MM.1S (cell line): ENCODE measurements at regions not wholly inside any gene's neighbourhood (a gene's known extent, or its start where the extent isn't known, plus 50 kb on each side); places are given as distances from the start of the nearest gene placed in this dataset.
"Not testable (repeated sequence)": the region's sequence is repeated elsewhere in the genome, so short reads cannot be mapped to it uniquely, and the experiment has no call there.

Source experiments
- DNase-seq: peaks from one replicate; pipeline ENCODE4 v3.0.0-alpha.2; 2015
- H2AFZ ChIP-seq: fragments of 300-600 bp; sonication (generic); 2 replicates; pipeline ENCODE4 v1.6.0; 2016; ENCODE audit warnings: antibody characterized with exemption, low read length
- H3F3A ChIP-seq: fragments of 300-600 bp; sonication (generic); 2 replicates; pipeline ENCODE4 v1.6.1; 2016; ENCODE audit warnings: mild to moderate bottlenecking, antibody characterized with exemption, low read length, moderate library complexity, mixed read lengths; ENCODE audit not compliant: insufficient read depth
- H3K27ac ChIP-seq: fragments of 300-600 bp; sonication (generic); 2 replicates; pipeline ENCODE4 v1.5.1; 2016; ENCODE audit warnings: mild to moderate bottlenecking, low read length
- H3K27me3 ChIP-seq: fragments of 300-600 bp; sonication (generic); replicated peaks from 2 replicates; pipeline ENCODE4 v1.6.0; 2016; ENCODE audit warnings: low read length; ENCODE audit not compliant: insufficient read depth
- H3K36me3 ChIP-seq: fragments of 300-600 bp; sonication (generic); replicated peaks from 2 replicates; pipeline ENCODE4 v1.6.1; 2016; ENCODE audit warnings: mild to moderate bottlenecking, low read length, mixed read lengths; ENCODE audit not compliant: insufficient read depth
- H3K4me1 ChIP-seq: fragments of 300-600 bp; sonication (generic); 2 replicates; pipeline ENCODE4 v1.6.1; 2016; ENCODE audit warnings: low read length, mixed read lengths
- H3K4me2 ChIP-seq: fragments of 300-600 bp; sonication (generic); 2 replicates; pipeline ENCODE4 v1.6.0; 2016; ENCODE audit warnings: low read depth, low read length
- H3K4me3 ChIP-seq: fragments of 300-600 bp; sonication (generic); 2 replicates; pipeline ENCODE4 v1.5.1; 2016; ENCODE audit warnings: low read length, mixed read lengths
- H3K79me2 ChIP-seq: fragments of 300-600 bp; sonication (generic); 2 replicates; pipeline ENCODE4 v1.6.1; 2016; ENCODE audit warnings: mixed run types, low read length, mixed read lengths
- H3K9ac ChIP-seq: fragments of 300-600 bp; sonication (generic); 2 replicates; pipeline ENCODE4 v1.6.1; 2016; ENCODE audit warnings: low read length, mixed read lengths
- H3K9me2 ChIP-seq: fragments of 300-600 bp; sonication (generic); replicated peaks from 2 replicates; pipeline ENCODE4 v1.6.1; 2016; ENCODE audit warnings: mild to moderate bottlenecking, low read length, mixed read lengths; ENCODE audit not compliant: insufficient read depth
- H3K9me3 ChIP-seq: fragments of 300-600 bp; sonication (generic); replicated peaks from 2 replicates; pipeline ENCODE4 v1.6.1; 2016; ENCODE audit warnings: mild to moderate bottlenecking, low read length, mixed read lengths; ENCODE audit not compliant: insufficient read depth
- H4K20me1 ChIP-seq: fragments of 300-600 bp; sonication (generic); 2 replicates; pipeline ENCODE4 v1.6.1; 2016; ENCODE audit warnings: mild to moderate bottlenecking, low read length, moderate library complexity, mixed read lengths; ENCODE audit not compliant: insufficient read depth
- EZH2 ChIP-seq: fragments of 300-600 bp; sonication (generic); optimal IDR thresholded peaks from 2 replicates; pipeline ENCODE3; 2017; ENCODE audit warnings: low read depth, mild to moderate bottlenecking, antibody characterized with exemption, low read length, mixed read lengths
- EZH2phosphoT487 ChIP-seq: fragments of 300-600 bp; sonication (generic); IDR thresholded peaks from 2 replicates; pipeline ENCODE4 v1.6.1; 2018; ENCODE audit warnings: antibody characterized with exemption, low read length
- TF ChIP-seq, protein P1 (sequence below): fragments of 300-600 bp; sonication (generic); IDR thresholded peaks from 2 replicates; pipeline ENCODE4 v1.5.1; 2016; ENCODE audit warnings: antibody characterized with exemption, low read length, mixed read lengths

DNA sequence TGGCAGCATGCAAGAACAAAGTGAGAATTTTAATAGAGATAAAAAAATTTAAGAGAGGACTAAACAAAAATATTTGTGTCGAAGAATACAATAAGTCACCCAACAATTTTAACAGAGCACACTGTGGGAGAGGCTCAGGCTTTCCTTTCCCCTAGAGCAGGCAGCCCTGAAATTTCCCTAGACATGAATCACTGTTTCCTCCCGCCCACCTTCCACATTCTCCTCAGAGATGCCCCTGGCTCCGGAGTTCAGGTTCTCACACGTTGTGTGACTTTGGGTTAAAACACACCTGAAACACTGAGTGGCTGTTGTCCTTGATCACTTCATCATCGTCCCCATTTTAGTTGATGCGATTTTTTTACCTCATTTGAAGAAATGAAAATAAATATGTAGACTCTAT is 1231.1 kb downstream of the TMEM121 start:
- DNase-seq, H3K4me1 ChIP-seq, H3K27me3 ChIP-seq, H3F3A ChIP-seq, H4K20me1 ChIP-seq, H3K4me2 ChIP-seq, H2AFZ ChIP-seq, H3K9me3 ChIP-seq, H3K9ac ChIP-seq, H3K79me2 ChIP-seq, H3K27ac ChIP-seq, H3K9me2 ChIP-seq, H3K36me3 ChIP-seq, H3K4me3 ChIP-seq: not testable (repeated sequence)

DNA sequence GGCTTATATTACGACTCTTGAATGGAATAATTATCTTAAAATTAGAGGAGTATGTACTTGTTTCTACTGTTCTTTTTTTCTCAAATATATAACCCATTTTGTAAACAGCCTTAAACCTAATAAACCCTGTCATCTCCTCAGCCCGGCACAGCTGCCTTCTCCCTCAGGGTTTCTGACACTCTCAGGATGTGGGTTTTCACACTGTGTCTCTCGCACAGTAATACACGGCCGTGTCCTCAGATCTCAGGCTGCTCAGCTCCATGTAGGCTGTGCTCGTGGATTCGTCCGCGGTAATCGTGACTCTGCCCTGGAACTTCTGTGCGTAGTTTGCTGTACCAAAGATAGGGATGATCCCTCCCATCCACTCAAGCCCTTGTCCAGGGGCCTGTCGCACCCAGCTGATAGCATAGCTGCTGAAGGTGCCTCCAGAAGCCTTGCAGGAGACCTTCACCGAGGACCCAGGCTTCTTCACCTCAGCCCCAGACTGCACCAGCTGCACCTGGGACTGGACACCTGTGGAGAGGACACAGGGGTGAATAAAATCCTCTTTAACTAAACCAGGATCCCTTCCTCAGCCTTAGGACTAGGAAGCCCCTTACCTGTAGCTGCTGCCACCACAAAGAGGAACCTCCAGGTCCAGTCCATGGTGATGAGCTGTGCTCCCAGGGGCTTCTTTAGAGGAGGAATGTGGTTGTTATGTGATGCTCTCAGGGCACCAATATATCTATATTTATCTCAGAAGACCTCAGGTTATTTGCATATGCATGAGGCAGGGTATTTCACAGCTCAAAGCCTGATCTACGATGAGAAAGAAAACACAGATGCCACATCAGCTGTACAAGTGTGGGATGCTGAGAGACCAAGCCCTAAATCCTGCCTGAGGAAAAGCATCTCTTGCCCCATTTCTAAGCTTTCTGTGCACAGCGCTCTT is 1235.8 kb downstream of the TMEM121 start:
- not testable (repeated sequence) for H3K27ac ChIP-seq, H3F3A ChIP-seq, H3K36me3 ChIP-seq, H3K9me2 ChIP-seq, H3K79me2 ChIP-seq, H4K20me1 ChIP-seq, H3K9me3 ChIP-seq, H3K27me3 ChIP-seq, H3K4me2 ChIP-seq, H2AFZ ChIP-seq, H3K4me3 ChIP-seq, H3K9ac ChIP-seq, DNase-seq, H3K4me1 ChIP-seq

DNA sequence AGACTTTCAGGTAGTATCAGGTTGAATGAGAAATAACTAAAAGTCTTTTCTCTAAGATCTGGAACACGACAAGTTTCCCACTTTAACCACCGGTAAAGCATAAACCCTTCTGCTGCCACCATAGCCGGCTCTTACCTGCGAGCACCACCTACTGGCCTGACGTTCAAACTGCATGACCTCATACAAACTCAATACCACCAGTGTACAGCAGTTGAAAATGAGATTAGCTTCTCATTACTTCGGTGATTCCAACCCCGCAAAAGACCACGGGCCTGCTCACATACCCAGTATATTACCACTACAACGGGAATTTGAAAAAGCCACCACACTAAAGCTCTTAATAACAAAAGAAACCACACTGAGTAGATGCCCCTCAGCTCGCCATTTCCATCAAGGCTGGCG is 1238.6 kb downstream of the TMEM121 start:
- H3K27ac ChIP-seq, DNase-seq, H3F3A ChIP-seq, H3K36me3 ChIP-seq, H3K9ac ChIP-seq, H2AFZ ChIP-seq, H4K20me1 ChIP-seq, H3K4me1 ChIP-seq, H3K4me2 ChIP-seq, H3K27me3 ChIP-seq, H3K79me2 ChIP-seq, H3K4me3 ChIP-seq, H3K9me2 ChIP-seq, H3K9me3 ChIP-seq: not testable (repeated sequence)
- TF ChIP-seq, protein P1, sequence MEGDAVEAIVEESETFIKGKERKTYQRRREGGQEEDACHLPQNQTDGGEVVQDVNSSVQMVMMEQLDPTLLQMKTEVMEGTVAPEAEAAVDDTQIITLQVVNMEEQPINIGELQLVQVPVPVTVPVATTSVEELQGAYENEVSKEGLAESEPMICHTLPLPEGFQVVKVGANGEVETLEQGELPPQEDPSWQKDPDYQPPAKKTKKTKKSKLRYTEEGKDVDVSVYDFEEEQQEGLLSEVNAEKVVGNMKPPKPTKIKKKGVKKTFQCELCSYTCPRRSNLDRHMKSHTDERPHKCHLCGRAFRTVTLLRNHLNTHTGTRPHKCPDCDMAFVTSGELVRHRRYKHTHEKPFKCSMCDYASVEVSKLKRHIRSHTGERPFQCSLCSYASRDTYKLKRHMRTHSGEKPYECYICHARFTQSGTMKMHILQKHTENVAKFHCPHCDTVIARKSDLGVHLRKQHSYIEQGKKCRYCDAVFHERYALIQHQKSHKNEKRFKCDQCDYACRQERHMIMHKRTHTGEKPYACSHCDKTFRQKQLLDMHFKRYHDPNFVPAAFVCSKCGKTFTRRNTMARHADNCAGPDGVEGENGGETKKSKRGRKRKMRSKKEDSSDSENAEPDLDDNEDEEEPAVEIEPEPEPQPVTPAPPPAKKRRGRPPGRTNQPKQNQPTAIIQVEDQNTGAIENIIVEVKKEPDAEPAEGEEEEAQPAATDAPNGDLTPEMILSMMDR, result peak; percentile 22; the same call in 1 of the 2 replicates

DNA sequence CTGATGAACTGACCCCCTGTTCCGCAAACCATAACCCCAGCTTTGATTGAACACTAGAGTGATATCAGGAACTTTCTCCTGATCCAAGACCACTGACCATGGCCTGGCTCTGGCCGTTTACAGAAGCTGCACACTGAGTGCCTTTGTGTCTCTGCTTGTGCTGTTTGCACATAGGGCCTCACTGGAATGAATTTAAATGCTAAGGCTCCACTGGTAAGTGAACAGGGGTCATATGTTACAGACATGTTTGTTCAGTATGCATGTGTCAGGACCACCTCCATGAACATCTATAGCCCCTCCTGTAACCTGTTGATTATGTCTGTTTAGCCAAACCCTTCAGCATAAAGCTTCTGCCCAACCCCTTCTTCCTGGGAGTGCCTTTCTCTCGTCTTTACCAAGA is 1239.8 kb downstream of the TMEM121 start:
- Histone ChIP-seq H3K27ac (no peak overlapping the region), H4K20me1 (no peaks in the 10 kb centered on the region), H3F3A (no peaks in the 10 kb centered on the region), H3K4me2 (no peak overlapping the region), H3K79me2 (no peaks in the 10 kb centered on the region), H3K9me2 (no peaks in the 10 kb centered on the region), H2AFZ (no peak overlapping the region), H3K4me3 (no peak overlapping the region), H3K27me3 (no peaks in the 10 kb centered on the region), H3K9me3 (no peaks in the 10 kb centered on the region), H3K36me3 (no peaks in the 10 kb centered on the region), H3K4me1 (no peaks in the 10 kb centered on the region), H3K9ac (no peak overlapping the region)
- no peak for TF ChIP-seq EZH2
- TF ChIP-seq EZH2phosphoT487, result no peak
- TF ChIP-seq, protein P1, result no peak
- no peak for DNase-seq
